PC-9 (cell line): ENCODE measurements at regions not wholly inside any gene's neighbourhood (a gene's known extent, or its start where the extent isn't known, plus 50 kb on each side); places are given as distances from the start of the nearest gene placed in this dataset.

Experiments used
- CTCF ChIP-seq: fragments of 200-600 bp; sonication (generic); conservative IDR thresholded peaks from 2 replicates; pipeline ENCODE4 v1.6.1; 2017; ENCODE audit warnings: mixed run types, antibody characterized with exemption, mild to moderate bottlenecking, moderate library complexity
- EZH2 ChIP-seq: fragments of 200-600 bp; sonication (generic); IDR thresholded peaks from 2 replicates; pipeline ENCODE4 v1.8.0; 2017; ENCODE audit warnings: antibody characterized with exemption, low read depth

- TF ChIP-seq CTCF, result no peak
- no peak for TF ChIP-seq EZH2
These were observed 373.2 kb upstream of the MMS22L start for GRCh38 chr6:97656236-97656635.
